ENCODE measurements at regions not wholly inside any gene's neighbourhood (a gene's known extent, or its start where the extent isn't known, plus 50 kb on each side); places are given as distances from the start of the nearest gene placed in this dataset.

DNA sequence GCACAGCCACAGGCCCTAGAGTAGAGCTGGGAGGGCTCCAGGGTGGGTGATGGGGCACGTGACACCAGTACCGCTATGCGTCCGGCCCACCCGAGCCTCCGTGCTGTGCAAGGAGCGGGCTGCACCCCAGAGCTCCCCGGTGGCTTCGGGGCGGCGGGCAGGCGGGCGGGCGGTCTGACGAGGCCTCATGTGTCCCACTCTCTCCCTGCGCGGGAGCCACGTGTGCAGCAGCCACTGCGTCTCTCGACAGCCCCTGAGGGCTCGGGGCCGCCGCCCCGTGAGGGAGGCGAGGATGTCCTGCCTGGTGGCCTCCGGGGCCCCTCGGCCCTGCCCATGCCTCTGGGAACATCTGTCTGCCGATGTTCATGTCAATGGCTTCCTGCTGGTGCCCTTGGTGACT, 51.2 kb upstream of the FBRSL1 start:
- in situ Hi-C loops (cut with MboI; ENCODE audit: low sequenced_read_pairs) (no loop called here), dilution Hi-C loops (cut with HindIII; ENCODE audit: low sequenced_read_pairs, unreplicated experiment) (no loop called here), intact Hi-C loops (cut with micrococcal nuclease) (no loop called here)
- Histone ChIP-seq H4K8ac (ENCODE audit: low read depth in 2 of 2, low read length in 2 of 2) (no peak overlapping the region), H3K56ac (ENCODE audit: extremely low read depth, insufficient read depth, low read length) (no peak overlapping the region), H3K27ac (ENCODE audit: insufficient read depth, low read length) (no peak overlapping the region), H4K20me1 (ENCODE audit: insufficient read depth, low read length) (no peaks in the 10 kb centered on the region), H2AK9ac (replicated peaks; ENCODE audit: low read depth, low read length, poor library complexity) (no peak overlapping the region), H3K18ac (ENCODE audit: low read depth, low read length) (no peak overlapping the region), H2BK20ac (ENCODE audit: low read depth, low read length) (no peak overlapping the region), H3K9me1 (ENCODE audit: insufficient read depth, low read length) (no peaks in the 10 kb centered on the region), H2AFZ (replicated peaks; ENCODE audit: low read length, poor library complexity) (no peak overlapping the region), H3K14ac (replicated peaks; ENCODE audit: low read depth, low read length) (no peak overlapping the region), H3K4ac (ENCODE audit: low read depth, low read length) (no peak overlapping the region), H4K5ac (ENCODE audit: low read depth, low read length) (no peak overlapping the region), H3K9me3 (ENCODE audit: control insufficient read depth, insufficient read depth, low read length) (no peaks in the 10 kb centered on the region), H2AK5ac (ENCODE audit: low read depth, low read length) (no peak overlapping the region), H3K36me3 (ENCODE audit: control insufficient read depth, insufficient read depth, low read length) (no peaks in the 10 kb centered on the region), H2BK120ac (ENCODE audit: low read depth, low read length) (no peak overlapping the region), H3K9ac (ENCODE audit: low read depth, low read length) (no peak overlapping the region), H3K23ac (ENCODE audit: low read depth, low read length) (no peak overlapping the region), H2BK15ac (ENCODE audit: low read depth, low read length) (no peak overlapping the region), H3K4me1 (ENCODE audit: control insufficient read depth, insufficient read depth, low read length) (no peaks in the 10 kb centered on the region), H4K91ac (ENCODE audit: insufficient read depth, low read depth, low read length) (no peak overlapping the region), H3K27me3 (ENCODE audit: control insufficient read depth, insufficient read depth, low read length) (peaks cover 22% of the 10 kb centered on the region), H3K4me3 (ENCODE audit: insufficient read depth, low read depth, low read length) (no peak overlapping the region), H3K4me2 (ENCODE audit: low read depth, low read length) (no peak overlapping the region), H2BK5ac (ENCODE audit: low read depth, low read length, poor library complexity, severe bottlenecking) (no peak overlapping the region), H3K79me1 (ENCODE audit: low read depth in 1 of 2, low read length in 2 of 2) (no peaks in the 10 kb centered on the region)
- no TSS peak for BruUV-seq (replicated peaks)
- no peak for DNase-seq
- 87% methylated on average over 25 of the region's 28 CpGs; no CpG with 5 or more reads in 1 of the 2 experiments for WGBS, 2 experiments (ENCODE audit: extremely low coverage in 2 of 2, insufficient read length in 1 of 2)
- ChIA-PET POLR2A (ENCODE audit: unreplicated experiment) (no interaction called here), CTCF (no interaction called here)
- ATAC-seq (ENCODE audit: low read depth), result no peak
- TF ChIP-seq RCOR1 (IDR thresholded peaks at IDR 0.05; ENCODE audit: insufficient replicate concordance, low read length), result no peak
- no peak for TF ChIP-seq POLR2A (IDR thresholded peaks at IDR 0.05; ENCODE audit: low read depth, low read length)
- TF ChIP-seq SMC3 (IDR thresholded peaks at IDR 0.05; ENCODE audit: low read depth, low read length), result no peak
- TF ChIP-seq, protein P1, sequence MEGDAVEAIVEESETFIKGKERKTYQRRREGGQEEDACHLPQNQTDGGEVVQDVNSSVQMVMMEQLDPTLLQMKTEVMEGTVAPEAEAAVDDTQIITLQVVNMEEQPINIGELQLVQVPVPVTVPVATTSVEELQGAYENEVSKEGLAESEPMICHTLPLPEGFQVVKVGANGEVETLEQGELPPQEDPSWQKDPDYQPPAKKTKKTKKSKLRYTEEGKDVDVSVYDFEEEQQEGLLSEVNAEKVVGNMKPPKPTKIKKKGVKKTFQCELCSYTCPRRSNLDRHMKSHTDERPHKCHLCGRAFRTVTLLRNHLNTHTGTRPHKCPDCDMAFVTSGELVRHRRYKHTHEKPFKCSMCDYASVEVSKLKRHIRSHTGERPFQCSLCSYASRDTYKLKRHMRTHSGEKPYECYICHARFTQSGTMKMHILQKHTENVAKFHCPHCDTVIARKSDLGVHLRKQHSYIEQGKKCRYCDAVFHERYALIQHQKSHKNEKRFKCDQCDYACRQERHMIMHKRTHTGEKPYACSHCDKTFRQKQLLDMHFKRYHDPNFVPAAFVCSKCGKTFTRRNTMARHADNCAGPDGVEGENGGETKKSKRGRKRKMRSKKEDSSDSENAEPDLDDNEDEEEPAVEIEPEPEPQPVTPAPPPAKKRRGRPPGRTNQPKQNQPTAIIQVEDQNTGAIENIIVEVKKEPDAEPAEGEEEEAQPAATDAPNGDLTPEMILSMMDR (conservative IDR thresholded peaks at IDR 0.05; ENCODE audit: low read depth, low read length), result no peak
- no peak for TF ChIP-seq BHLHE40 (IDR thresholded peaks at IDR 0.05; ENCODE audit: low read depth, low read length)
- no peak for TF ChIP-seq CEBPB (IDR thresholded peaks at IDR 0.05; ENCODE audit: low read depth, low read length)
- no peak for TF ChIP-seq RAD21 (IDR thresholded peaks at IDR 0.05; ENCODE audit: low read length)
- TF ChIP-seq, protein P2, sequence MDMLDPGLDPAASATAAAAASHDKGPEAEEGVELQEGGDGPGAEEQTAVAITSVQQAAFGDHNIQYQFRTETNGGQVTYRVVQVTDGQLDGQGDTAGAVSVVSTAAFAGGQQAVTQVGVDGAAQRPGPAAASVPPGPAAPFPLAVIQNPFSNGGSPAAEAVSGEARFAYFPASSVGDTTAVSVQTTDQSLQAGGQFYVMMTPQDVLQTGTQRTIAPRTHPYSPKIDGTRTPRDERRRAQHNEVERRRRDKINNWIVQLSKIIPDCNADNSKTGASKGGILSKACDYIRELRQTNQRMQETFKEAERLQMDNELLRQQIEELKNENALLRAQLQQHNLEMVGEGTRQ (IDR thresholded peaks at IDR 0.05; ENCODE audit: low read depth, low read length), result no peak
- no peak for TF ChIP-seq RFX5 (IDR thresholded peaks at IDR 0.05; ENCODE audit: low read depth, low read length)

All from IMR-90 (cell line).